Astrocyte (in vitro differentiated cells and primary cell): ENCODE measurements at regions not wholly inside any gene's neighbourhood (a gene's known extent, or its start where the extent isn't known, plus 50 kb on each side); places are given as distances from the start of the nearest gene placed in this dataset.

Experiments
- EZH2 ChIP-seq: IDR thresholded peaks from 2 replicates; pipeline ENCODE4 v1.6.1; 2012; ENCODE audit warnings: mild to moderate bottlenecking, low read length, inconsistent platforms; ENCODE audit not compliant: insufficient read depth
- TF ChIP-seq, protein P1 (sequence below): IDR thresholded peaks from 2 replicates; pipeline ENCODE4 v1.5.1; 2011; ENCODE audit warnings: low read depth, mild to moderate bottlenecking, inconsistent platforms, low read length, moderate library complexity; ENCODE audit not compliant: insufficient read depth

DNA sequence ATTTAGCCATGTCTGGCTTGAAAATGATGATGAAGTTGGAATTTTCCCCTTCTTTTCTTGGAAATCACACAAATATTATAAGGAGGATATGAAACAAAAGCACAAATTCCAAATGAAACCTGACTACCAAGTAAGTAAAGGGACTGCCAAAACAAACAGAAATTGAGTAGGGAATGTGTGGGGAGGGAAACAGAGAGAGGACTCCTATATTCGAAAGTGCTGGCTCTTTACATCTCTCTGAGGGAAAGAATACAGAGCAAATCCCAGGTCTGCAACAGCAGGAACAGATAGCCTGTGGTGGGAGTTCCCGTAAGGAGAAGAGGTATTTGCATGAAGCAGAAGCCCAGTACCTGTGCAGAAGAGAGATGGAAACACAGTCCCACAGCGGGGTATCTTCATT, 583.7 kb downstream of the EPM2A start:
- no peak for TF ChIP-seq EZH2
- TF ChIP-seq, protein P1, sequence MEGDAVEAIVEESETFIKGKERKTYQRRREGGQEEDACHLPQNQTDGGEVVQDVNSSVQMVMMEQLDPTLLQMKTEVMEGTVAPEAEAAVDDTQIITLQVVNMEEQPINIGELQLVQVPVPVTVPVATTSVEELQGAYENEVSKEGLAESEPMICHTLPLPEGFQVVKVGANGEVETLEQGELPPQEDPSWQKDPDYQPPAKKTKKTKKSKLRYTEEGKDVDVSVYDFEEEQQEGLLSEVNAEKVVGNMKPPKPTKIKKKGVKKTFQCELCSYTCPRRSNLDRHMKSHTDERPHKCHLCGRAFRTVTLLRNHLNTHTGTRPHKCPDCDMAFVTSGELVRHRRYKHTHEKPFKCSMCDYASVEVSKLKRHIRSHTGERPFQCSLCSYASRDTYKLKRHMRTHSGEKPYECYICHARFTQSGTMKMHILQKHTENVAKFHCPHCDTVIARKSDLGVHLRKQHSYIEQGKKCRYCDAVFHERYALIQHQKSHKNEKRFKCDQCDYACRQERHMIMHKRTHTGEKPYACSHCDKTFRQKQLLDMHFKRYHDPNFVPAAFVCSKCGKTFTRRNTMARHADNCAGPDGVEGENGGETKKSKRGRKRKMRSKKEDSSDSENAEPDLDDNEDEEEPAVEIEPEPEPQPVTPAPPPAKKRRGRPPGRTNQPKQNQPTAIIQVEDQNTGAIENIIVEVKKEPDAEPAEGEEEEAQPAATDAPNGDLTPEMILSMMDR, result no peak
